ENCODE measurements at regions not wholly inside any gene's neighbourhood (a gene's known extent, or its start where the extent isn't known, plus 50 kb on each side); places are given as distances from the start of the nearest gene placed in this dataset.

- DNase-seq: no peak
These were observed 1496.8 kb downstream of the RPA4 start for GRCh38 chrX:98380556-98380955.

DNA sequence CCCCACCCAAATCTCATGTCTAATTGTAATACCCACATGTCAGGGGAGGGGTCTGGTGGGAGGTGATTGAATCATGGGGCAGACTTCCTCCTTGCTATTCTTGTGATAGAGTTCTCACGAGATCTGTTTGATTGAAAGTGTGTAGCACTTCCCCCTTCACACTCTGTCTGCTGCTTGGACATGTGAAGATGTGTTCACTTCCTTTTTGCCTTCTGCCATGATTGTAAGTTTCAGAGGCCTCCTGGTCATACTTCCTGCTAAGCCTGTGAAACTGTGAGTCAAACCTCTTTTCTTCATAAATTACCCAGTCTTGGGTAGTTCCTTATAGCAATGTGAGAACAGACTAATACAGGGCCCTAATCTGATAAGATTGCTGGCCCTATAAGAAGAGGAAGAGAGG lies 1514.8 kb downstream of the RPA4 start:
- no peak for DNase-seq

GRCh38 chrX:98405376-98405775 lies 1521.7 kb downstream of the RPA4 start:
- DNase-seq: no peak

DNA sequence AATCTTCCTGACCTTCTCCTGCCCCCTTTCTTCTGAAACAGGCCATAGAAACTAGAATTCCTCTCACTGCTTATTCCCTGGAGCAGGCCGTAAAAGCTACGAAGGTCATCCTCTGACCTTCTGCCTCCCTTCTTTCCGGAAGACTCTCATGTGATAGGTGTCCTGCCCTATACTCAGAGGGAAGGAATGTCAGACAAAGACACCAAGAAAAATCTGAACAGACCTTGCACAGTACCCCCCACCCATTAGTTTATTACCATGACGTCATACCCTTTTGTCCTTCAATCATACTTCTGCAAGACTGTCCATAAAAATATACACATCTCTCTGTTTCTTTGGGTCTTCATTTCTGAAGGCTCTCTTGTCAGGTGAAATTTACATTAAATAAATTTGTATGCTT lies 1523.9 kb downstream of the RPA4 start:
- DNase-seq: no peak

- no peak for DNase-seq
These were observed 1526.2 kb downstream of the RPA4 start for GRCh38 chrX:98409867-98410266.

DNA sequence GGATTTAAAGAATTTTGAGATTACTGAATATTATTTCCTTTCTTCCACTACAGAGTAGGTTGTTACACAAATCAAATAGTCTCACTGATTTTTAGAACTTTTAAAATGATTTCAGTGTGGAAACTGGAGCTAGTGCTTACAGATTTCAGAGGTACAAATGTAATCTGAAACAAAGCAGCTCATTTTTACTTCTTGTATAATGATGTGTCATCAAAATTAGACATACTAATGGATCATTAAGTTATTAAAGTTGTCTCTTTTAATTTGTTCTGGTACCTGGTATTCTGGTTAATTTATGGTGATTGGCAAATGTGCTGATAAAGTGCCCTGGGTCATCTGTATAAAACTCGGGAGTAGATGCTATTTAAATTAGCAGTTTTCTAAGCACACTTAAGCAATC lies 1528.3 kb downstream of the RPA4 start:
- DNase-seq: no peak

- DNase-seq: no peak
These were observed 1538.8 kb downstream of the RPA4 start for GRCh38 chrX:98422536-98422935.

DNA sequence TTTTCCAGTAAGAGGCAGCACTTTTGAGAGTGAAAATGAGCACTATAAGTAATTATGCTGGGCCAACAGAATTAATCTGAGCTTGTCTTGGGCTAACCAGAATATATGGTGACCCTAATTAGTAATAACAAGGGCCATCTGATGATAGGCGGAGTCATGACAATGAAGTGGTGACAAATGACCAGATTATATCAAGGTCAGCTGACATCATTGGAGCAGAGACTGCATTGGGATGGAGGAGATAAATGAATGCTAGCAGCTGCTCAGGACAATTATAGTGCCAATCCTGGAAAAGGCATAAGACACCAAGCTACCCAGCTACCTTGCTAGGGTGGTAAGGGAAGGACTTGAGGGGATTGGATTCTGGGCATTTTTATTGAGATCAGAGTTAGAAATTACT lies 1548.7 kb downstream of the RPA4 start:
- no peak for DNase-seq

DNA sequence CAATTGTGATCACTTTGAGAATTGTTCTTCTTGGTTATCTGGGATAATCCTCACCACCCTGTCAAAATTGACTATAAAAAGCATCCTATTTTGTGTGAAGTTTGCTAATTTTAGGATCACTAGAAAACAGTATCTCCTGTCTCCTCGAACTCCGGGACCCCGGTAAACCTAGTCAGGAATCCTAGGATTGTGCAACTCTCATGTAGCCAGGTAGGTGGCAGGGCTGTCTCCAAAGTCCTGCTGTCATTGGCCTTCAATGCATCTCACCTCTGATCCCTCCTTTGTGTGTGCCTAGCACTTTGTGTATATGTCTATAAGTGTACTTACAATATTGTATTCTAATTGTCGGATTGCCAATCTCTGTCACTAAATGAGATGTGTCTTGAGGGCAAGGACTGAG lies 1564.8 kb downstream of the RPA4 start:
- DNase-seq: no peak

GRCh38 chrX:98452456-98452855 lies 1568.7 kb downstream of the RPA4 start:
- DNase-seq: no peak

DNA sequence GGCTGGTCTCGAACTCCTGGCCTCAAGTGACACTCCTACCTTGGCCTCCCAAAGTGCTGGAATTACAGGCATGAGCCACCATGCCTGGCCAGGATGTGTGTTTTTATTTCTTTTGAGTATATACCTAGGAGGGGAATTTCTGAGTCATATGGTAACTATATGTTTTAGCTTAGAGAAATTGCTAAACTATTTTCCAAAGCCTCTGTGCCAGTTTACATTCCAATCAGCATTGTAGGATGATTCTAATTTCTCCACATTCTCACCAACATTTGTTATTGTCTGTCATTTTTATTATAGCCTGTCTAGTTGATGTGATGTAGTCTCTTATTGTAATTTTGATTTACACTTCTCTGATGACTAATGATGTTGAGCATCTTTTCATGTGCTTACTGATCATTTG lies 1576.0 kb downstream of the RPA4 start:
- no peak for DNase-seq

DNA sequence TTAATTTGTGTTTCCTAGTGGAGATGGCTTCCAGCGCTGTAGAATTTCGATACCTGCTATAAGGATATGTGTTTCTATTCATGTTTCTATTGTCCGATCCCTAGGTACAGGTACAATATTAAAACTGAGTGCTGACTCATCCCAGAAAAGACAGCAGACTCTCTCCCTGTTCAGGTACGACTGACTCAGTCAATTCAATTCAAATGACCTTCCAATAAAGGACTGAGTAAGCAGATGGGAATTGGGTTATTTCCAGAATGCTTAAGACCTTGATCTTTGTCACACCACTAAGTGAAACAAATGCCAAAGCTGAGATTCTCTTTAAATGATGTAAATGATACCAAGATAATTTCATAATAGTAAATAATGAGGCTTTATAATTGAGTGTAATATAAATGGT lies 1596.9 kb downstream of the RPA4 start:
- DNase-seq: no peak

DNA sequence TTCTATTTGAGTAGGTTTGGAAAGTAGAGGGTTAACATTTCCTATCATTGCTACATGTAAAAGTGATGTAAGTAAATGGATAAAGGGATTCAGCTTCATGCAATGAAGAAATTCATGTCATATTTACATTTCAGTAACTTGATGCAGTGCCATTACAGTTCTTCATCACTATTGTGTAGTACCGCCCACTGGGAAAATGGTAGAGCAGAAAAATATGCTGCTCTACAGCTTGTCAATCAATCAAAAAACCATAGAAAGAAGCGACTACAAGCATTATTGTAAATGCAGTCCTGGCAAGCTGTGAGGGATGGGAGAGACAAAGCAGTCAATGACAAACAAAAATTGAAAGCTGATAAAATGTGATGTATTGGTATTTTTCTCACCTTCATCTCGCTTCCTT lies 1597.9 kb downstream of the RPA4 start:
- no peak for DNase-seq

DNA sequence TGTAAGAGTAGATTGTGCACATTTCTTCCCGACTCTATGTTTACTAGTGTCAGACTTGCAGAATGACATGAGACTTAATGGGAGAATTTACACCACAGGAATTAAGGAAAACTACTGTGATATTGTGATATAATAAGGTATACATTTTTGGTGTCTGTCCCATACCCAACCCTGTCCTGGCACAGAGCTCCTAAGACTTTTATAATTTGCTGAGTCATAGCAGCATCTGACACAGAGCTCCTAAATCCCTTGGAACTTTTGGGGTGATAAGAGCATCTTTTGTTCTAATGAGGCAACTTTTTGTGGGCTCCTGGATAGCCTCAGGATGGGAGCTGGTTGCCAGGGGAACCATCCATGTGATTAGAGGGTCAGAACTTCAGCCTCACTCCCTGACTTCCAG lies 1607.0 kb downstream of the RPA4 start:
- DNase-seq: no peak

DNA sequence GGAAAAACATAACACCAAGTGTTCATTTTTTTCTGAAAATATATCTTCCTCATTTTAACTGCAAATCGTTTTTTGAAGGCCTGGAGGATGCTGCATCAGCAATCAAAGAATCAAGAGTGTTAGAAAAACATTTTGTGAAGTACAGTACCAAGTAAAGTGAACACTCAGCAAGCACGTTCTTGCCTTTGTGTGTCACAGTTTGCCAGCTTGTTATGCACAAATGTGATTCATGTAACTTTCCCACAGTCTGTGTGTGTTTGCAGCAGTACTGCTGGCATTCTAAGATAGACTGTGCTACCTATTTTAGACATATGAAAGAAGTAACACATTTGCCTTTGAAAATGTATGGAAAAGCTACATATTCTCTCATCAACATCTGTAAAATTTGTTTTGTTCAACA lies 1617.7 kb downstream of the RPA4 start:
- no peak for DNase-seq

DNA sequence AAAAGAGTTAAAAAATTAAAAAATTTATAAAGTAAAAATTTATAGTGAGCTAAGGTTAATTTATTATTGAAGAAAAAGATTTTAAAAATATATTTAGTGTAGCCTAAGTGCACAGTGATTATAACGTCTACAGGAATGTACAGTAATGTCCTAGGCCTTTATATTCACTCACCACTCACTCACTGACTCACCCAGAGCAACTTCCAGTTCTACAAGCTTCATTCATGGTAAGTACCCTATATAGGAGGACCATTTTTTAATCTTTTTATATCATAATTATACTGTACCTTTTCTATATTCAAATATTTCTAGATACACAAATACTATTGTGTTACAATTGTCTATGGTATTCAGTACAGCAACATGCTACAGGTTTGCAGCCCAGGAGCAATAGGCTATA lies 1623.2 kb downstream of the RPA4 start:
- no peak for DNase-seq

GRCh38 chrX:98514032-98514431 lies 1630.3 kb downstream of the RPA4 start:
- no peak for DNase-seq

DNA sequence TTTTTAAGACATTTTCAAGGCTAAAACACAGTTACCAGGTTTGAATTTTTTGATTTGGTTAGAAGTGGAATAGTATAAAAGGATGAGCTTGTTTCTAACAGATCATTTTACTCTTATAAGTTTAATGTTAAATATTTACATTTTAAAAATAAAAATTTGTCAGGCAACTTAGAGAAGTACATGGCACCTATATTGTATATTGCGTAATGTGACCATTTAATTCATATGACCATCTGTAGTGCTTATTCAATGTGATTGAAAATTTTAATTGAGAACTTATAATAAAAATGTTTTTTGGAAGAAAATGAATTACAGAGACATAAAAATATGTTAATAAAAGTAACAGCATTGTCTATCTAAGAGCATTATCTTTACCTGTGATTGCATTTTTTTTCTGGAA lies 1632.4 kb downstream of the RPA4 start:
- DNase-seq: no peak

DNA sequence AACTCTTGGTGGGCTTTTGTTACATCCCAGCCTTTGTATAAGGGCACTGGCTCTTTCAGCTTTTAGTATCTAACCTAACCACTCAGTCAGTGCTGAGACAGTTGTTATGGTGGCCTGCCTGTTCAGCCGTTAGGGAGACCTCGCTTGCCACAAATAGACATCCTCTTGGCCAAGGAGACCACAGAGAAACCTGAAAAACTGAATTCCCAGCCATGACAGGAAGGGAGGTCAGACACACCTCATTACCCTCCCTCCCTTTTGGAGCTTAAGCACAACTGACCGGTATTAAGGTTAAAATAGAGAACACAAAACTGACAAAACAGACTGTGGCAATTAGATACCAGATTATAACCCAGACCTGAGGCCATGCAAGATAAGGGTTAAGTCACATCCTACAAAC lies 1639.3 kb downstream of the RPA4 start:
- DNase-seq: no peak

DNA sequence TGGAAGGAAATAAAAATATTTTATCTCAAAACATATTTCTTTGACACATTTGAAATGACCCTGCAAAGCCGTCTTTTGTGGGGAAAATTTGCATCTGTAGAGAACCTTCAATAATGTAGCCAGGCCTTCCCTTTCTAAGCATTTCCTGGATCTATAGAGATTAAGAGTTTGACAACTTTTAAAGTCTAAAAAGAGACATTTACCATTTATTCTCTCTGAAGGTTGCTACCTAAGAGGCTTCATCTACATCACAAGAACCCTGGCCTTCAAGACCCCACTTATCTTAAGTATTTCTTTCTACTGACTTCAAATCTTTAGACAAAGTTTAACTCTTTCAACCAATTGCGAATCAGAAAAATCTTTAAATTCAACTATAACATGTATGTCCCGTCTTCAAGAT lies 1639.8 kb downstream of the RPA4 start:
- no peak for DNase-seq

GRCh38 chrX:98548519-98548918 lies 1664.8 kb downstream of the RPA4 start:
- no peak for DNase-seq

DNA sequence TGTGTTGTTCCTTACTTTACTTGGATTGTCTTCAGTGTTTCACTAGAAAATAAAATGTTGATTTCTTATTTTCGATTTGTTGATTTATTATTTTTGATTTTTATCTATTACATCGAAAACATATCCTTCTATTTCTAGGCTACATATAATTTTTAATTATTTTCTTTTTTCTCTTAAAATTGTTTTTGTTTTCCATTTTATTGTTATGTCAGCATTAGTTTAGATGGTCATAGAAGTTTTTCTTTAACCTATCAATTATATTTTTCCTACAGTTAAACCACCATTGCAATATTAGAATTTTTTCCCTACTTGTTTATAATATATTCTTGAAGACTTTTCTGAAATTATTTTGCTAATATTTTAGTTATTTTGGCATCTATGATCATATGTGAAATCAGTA lies 1685.1 kb downstream of the RPA4 start:
- DNase-seq: no peak

- DNase-seq: no peak
These were observed 1722.2 kb downstream of the RPA4 start for GRCh38 chrX:98605941-98606340.

GRCh38 chrX:98607739-98608138 lies 1724.0 kb downstream of the RPA4 start:
- DNase-seq: no peak

- DNase-seq: no peak
These were observed 1743.9 kb downstream of the RPA4 start for GRCh38 chrX:98627645-98628044.

DNA sequence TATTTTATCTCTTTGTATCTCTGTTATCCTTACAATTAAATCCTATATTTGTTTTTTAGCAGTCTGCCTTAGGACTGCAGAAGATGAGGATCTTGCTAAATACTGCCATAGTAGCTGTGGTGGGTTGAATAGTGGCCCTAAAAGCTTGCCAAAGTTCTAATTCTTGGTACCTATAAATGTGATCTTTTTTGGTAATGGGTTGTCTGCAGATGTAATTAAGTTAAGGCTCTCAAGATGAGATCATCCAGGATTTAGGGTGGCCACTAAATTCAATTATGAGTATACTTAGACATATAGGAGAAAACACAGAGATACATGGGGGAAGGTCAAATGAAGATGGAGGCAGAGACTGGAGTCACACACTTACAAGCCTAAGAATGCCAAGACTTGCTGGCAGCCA lies 1753.7 kb downstream of the RPA4 start:
- no peak for DNase-seq

Measured in activated CD4-positive, alpha-beta T cell treated with anti-CD3 and anti-CD28 coated beads for 48 hours (primary cell).